H1 (cell line): ENCODE measurements at regions not wholly inside any gene's neighbourhood (a gene's known extent, or its start where the extent isn't known, plus 50 kb on each side); places are given as distances from the start of the nearest gene placed in this dataset.

Experiments used
- TF ChIP-seq, protein P1 (sequence below): fragments of 300-600 bp; sonication (generic); IDR thresholded peaks from 2 replicates; pipeline ENCODE4 v1.7.1; 2012; ENCODE audit warnings: low read length, moderate library complexity, mild to moderate bottlenecking, inconsistent platforms; ENCODE audit not compliant: insufficient replicate concordance

DNA sequence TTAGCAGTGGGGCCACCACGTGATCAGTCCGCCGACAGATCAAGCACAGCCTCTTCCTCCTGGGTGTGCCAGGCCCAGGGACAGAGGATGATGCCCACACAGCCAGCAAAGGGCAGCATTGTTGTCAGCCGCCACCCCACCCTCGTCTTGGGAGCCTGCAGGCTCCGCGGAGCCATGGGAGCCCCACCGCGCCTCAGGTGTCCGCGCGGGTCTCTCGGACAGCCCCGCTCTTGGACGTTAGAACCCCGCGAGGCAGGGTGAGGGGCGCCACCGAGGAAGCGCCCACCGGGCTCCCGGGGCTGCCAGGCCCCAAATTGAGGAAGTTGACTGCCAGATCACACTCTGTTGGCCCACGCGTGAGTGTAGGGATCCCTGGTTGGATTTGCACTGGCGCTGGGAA lies 83.9 kb upstream of the MS4A8 start (continued):
- TF ChIP-seq, protein P1, sequence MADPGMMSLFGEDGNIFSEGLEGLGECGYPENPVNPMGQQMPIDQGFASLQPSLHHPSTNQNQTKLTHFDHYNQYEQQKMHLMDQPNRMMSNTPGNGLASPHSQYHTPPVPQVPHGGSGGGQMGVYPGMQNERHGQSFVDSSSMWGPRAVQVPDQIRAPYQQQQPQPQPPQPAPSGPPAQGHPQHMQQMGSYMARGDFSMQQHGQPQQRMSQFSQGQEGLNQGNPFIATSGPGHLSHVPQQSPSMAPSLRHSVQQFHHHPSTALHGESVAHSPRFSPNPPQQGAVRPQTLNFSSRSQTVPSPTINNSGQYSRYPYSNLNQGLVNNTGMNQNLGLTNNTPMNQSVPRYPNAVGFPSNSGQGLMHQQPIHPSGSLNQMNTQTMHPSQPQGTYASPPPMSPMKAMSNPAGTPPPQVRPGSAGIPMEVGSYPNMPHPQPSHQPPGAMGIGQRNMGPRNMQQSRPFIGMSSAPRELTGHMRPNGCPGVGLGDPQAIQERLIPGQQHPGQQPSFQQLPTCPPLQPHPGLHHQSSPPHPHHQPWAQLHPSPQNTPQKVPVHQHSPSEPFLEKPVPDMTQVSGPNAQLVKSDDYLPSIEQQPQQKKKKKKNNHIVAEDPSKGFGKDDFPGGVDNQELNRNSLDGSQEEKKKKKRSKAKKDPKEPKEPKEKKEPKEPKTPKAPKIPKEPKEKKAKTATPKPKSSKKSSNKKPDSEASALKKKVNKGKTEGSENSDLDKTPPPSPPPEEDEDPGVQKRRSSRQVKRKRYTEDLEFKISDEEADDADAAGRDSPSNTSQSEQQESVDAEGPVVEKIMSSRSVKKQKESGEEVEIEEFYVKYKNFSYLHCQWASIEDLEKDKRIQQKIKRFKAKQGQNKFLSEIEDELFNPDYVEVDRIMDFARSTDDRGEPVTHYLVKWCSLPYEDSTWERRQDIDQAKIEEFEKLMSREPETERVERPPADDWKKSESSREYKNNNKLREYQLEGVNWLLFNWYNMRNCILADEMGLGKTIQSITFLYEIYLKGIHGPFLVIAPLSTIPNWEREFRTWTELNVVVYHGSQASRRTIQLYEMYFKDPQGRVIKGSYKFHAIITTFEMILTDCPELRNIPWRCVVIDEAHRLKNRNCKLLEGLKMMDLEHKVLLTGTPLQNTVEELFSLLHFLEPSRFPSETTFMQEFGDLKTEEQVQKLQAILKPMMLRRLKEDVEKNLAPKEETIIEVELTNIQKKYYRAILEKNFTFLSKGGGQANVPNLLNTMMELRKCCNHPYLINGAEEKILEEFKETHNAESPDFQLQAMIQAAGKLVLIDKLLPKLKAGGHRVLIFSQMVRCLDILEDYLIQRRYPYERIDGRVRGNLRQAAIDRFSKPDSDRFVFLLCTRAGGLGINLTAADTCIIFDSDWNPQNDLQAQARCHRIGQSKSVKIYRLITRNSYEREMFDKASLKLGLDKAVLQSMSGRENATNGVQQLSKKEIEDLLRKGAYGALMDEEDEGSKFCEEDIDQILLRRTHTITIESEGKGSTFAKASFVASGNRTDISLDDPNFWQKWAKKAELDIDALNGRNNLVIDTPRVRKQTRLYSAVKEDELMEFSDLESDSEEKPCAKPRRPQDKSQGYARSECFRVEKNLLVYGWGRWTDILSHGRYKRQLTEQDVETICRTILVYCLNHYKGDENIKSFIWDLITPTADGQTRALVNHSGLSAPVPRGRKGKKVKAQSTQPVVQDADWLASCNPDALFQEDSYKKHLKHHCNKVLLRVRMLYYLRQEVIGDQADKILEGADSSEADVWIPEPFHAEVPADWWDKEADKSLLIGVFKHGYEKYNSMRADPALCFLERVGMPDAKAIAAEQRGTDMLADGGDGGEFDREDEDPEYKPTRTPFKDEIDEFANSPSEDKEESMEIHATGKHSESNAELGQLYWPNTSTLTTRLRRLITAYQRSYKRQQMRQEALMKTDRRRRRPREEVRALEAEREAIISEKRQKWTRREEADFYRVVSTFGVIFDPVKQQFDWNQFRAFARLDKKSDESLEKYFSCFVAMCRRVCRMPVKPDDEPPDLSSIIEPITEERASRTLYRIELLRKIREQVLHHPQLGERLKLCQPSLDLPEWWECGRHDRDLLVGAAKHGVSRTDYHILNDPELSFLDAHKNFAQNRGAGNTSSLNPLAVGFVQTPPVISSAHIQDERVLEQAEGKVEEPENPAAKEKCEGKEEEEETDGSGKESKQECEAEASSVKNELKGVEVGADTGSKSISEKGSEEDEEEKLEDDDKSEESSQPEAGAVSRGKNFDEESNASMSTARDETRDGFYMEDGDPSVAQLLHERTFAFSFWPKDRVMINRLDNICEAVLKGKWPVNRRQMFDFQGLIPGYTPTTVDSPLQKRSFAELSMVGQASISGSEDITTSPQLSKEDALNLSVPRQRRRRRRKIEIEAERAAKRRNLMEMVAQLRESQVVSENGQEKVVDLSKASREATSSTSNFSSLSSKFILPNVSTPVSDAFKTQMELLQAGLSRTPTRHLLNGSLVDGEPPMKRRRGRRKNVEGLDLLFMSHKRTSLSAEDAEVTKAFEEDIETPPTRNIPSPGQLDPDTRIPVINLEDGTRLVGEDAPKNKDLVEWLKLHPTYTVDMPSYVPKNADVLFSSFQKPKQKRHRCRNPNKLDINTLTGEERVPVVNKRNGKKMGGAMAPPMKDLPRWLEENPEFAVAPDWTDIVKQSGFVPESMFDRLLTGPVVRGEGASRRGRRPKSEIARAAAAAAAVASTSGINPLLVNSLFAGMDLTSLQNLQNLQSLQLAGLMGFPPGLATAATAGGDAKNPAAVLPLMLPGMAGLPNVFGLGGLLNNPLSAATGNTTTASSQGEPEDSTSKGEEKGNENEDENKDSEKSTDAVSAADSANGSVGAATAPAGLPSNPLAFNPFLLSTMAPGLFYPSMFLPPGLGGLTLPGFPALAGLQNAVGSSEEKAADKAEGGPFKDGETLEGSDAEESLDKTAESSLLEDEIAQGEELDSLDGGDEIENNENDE = no peak
